Heart left ventricle (tissue), 13 donors: ENCODE measurements at regions not wholly inside any gene's neighbourhood (a gene's known extent, or its start where the extent isn't known, plus 50 kb on each side); places are given as distances from the start of the nearest gene placed in this dataset.

ENCODE experiments used
- POLR2A ChIP-seq, 2 donors: fragments of 450-650 bp; IDR thresholded peaks; one replicate each; pipeline ENCODE4 v1.6.1; 2017; ENCODE audit warnings: antibody characterized with exemption in 2 of 2, mild to moderate bottlenecking in 2 of 2, moderate library complexity in 2 of 2
- TF ChIP-seq, protein P1 (sequence below), 12 donors: fragments of 200-600 bp; sonication (generic) in 4 of 12; IDR thresholded peaks; one replicate each; pipeline versions ENCODE4 v1.5.0 to v1.8.0; 2018 to 2022; ENCODE audit warnings: antibody characterized with exemption in 12 of 12, mild to moderate bottlenecking in 5 of 12
- donor health status: ischemic (EF 13 %, LVEDD 7.1; RV severe dilation, severe dysfunction).
- donor health status: DM: no; HTN: yes; CAD: no.
- donor health status: DM: no; HTN: no; CAD: no.
- donor health status: ischemic (EF 25% LVEDD 6.9; RV normal size, moderate dysfunction).
- donor health status: ischemic (EF 25% LVEDD 5.7; RV mildly dilated, moderate dysfunction).
- donor health status: ischemic (EF 35%, LVEDD 5.7; RV mildly dilated, moderate dysfunction).
- donor health status: nonischemic (EF 11% LVEDD 7.7; RV severe dilation, severe dysfunction).
- donor health status: DM: yes; HTN: yes; CAD: no.
- donor health status: PGD.
- donor health status: ischemic (EF 29% LVEDD 5.4; RV normal size, mild dysfunction).
- donor health status: nonischemic (EF 23%, LVEDD 6.1; RV moderate dilation, normal function).

- TF ChIP-seq POLR2A (IDR thresholded peaks at IDR 0.05): no peak
- TF ChIP-seq, protein P1, sequence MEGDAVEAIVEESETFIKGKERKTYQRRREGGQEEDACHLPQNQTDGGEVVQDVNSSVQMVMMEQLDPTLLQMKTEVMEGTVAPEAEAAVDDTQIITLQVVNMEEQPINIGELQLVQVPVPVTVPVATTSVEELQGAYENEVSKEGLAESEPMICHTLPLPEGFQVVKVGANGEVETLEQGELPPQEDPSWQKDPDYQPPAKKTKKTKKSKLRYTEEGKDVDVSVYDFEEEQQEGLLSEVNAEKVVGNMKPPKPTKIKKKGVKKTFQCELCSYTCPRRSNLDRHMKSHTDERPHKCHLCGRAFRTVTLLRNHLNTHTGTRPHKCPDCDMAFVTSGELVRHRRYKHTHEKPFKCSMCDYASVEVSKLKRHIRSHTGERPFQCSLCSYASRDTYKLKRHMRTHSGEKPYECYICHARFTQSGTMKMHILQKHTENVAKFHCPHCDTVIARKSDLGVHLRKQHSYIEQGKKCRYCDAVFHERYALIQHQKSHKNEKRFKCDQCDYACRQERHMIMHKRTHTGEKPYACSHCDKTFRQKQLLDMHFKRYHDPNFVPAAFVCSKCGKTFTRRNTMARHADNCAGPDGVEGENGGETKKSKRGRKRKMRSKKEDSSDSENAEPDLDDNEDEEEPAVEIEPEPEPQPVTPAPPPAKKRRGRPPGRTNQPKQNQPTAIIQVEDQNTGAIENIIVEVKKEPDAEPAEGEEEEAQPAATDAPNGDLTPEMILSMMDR (IDR thresholded peaks at IDR 0.05): no peak
Measured at GRCh38 chr17:13770702-13771101, 169.0 kb upstream of the HS3ST3A1 start.
